Tibial nerve (tissue), 4 donors: ENCODE measurements at regions not wholly inside any gene's neighbourhood (a gene's known extent, or its start where the extent isn't known, plus 50 kb on each side); places are given as distances from the start of the nearest gene placed in this dataset.
"Not testable (repeated sequence)": the region's sequence is repeated elsewhere in the genome, so short reads cannot be mapped to it uniquely, and the experiment has no call there.

ENCODE experiments used
- DNase-seq, 2 donors: peaks; one replicate each; pipeline ENCODE4 v3.0.0-alpha.2; 2019; ENCODE audit warnings: low spot score in 2 of 2
- H3K27ac ChIP-seq, 4 donors: fragments of 200-600 bp; sonication (generic) in 3 of 4; one replicate each; pipeline ENCODE4 v1.5.1; 2017 to 2019; ENCODE audit warnings: mild to moderate bottlenecking in 1 of 4
- H3K27me3 ChIP-seq, 2 donors: fragments of 200-600 bp; sonication (generic) in 1 of 2; one replicate each; pipeline versions ENCODE4 v1.5.1 to v1.6.0; 2017 to 2019
- H3K36me3 ChIP-seq, 3 donors: fragments of 200-600 bp; sonication (generic); one replicate each; pipeline ENCODE4 v1.5.1; 2018 to 2019
- H3K4me1 ChIP-seq, 4 donors: fragments of 200-600 bp; sonication (generic) in 3 of 4; one replicate each; pipeline ENCODE4 v1.5.1; 2017 to 2019
- H3K4me3 ChIP-seq, 4 donors: fragments of 200-600 bp; sonication (generic) in 3 of 4; one replicate each; pipeline ENCODE4 v1.5.1; 2017 to 2019; ENCODE audit warnings: mild to moderate bottlenecking in 1 of 4, moderate library complexity in 1 of 4
- H3K9me3 ChIP-seq, 4 donors: fragments of 200-600 bp; sonication (generic) in 3 of 4; one replicate each; pipeline ENCODE4 v1.5.1; 2017 to 2019
- CTCF ChIP-seq, 5 experiments: fragments of 200-600 bp in 3 of 5; fragments of 450-650 bp in 2 of 5; sonication (generic) in 3 of 5; IDR thresholded peaks; one replicate each; pipeline ENCODE4 v1.5.1; 2016 to 2019; ENCODE audit warnings: antibody characterized with exemption in 5 of 5, mild to moderate bottlenecking in 3 of 5, moderate library complexity in 2 of 5
- EP300 ChIP-seq, 2 donors: sonication (generic); formaldehyde crosslinking; IDR thresholded peaks; one replicate each; pipeline ENCODE4 v1.6.1; 2017; ENCODE audit warnings: antibody characterized with exemption in 2 of 2, mild to moderate bottlenecking in 1 of 2
- POLR2A ChIP-seq, 2 donors: fragments of 450-650 bp; IDR thresholded peaks; one replicate each; pipeline ENCODE4 v1.6.1; 2017; ENCODE audit warnings: antibody characterized with exemption in 2 of 2, mild to moderate bottlenecking in 2 of 2, moderate library complexity in 2 of 2
- WGBS, 2 donors: methylation state at CpG; one replicate each; pipeline ENCODE4 v1.1.5; 2018; 5-methylcytosine and 5-hydroxymethylcytosine counted together

GRCh38 chr7:125278318-125278717 lies 348.7 kb upstream of the POT1 start:
- TF ChIP-seq CTCF (IDR thresholded peaks at IDR 0.05) = no peak
- TF ChIP-seq POLR2A (IDR thresholded peaks at IDR 0.05) = no peak
- no peak for TF ChIP-seq EP300 (IDR thresholded peaks at IDR 0.05)
- H3K36me3 ChIP-seq = no peaks in the 10 kb centered on the region
- H3K27ac ChIP-seq = no peak overlapping the region
- H3K4me1 ChIP-seq = no peaks in the 10 kb centered on the region
- 72 to 73% methylated on average over 1 of the region's 1 CpG for WGBS, 2 donors
- DNase-seq = no peak
- no peak overlapping the region for H3K4me3 ChIP-seq
- H3K9me3 ChIP-seq = peaks cover 0 to 7% (median 0%) of the 10 kb centered on the region in 4 donors
- H3K27me3 ChIP-seq = no peaks in the 10 kb centered on the region

GRCh38 chr7:125274742-125275141 lies 345.1 kb upstream of the POT1 start:
- H3K36me3 ChIP-seq, H3K4me1 ChIP-seq, H3K4me3 ChIP-seq, H3K27ac ChIP-seq, DNase-seq, H3K27me3 ChIP-seq, H3K9me3 ChIP-seq: not testable (repeated sequence)
- 83 to 86% methylated on average over 6 of the region's 6 CpGs for WGBS, 2 donors

- not testable (repeated sequence) for DNase-seq, H3K27me3 ChIP-seq
- 90 to 92% methylated on average over 13 of the region's 13 CpGs for WGBS, 2 donors
Measured at GRCh38 chr7:125264174-125264856, 334.7 kb upstream of the POT1 start.

GRCh38 chr7:125258876-125259417 lies 329.3 kb upstream of the POT1 start:
- H3K9me3 ChIP-seq, H3K27ac ChIP-seq, H3K4me1 ChIP-seq, H3K4me3 ChIP-seq, DNase-seq, H3K36me3 ChIP-seq, H3K27me3 ChIP-seq: not testable (repeated sequence)
- WGBS, 2 donors = 84 to 87% methylated on average over 10 of the region's 10 CpGs

More at GRCh38 chr7:125264174-125264856, 334.7 kb upstream of the POT1 start:
- H3K36me3 ChIP-seq, H3K4me1 ChIP-seq, H3K9me3 ChIP-seq, H3K4me3 ChIP-seq, H3K27ac ChIP-seq: not testable (repeated sequence)

- 58 to 71% methylated on average over 2 of the region's 2 CpGs for WGBS, 2 donors
- Histone ChIP-seq H3K4me1 (no peaks in the 10 kb centered on the region), H3K27me3 (no peaks in the 10 kb centered on the region), H3K36me3 (no peaks in the 10 kb centered on the region), H3K4me3 (no peak overlapping the region), H3K9me3 (no peaks in the 10 kb centered on the region), H3K27ac (no peak overlapping the region)
- TF ChIP-seq CTCF (IDR thresholded peaks at IDR 0.05) (no peak), POLR2A (IDR thresholded peaks at IDR 0.05) (no peak), EP300 (IDR thresholded peaks at IDR 0.05) (no peak)
- DNase-seq = no peak
Measured at GRCh38 chr7:125257617-125258016, 328.0 kb upstream of the POT1 start.

- H3K27me3 ChIP-seq = no peaks in the 10 kb centered on the region
- 55 to 61% methylated on average over 2 of the region's 2 CpGs for WGBS, 2 donors
- H3K36me3 ChIP-seq = no peaks in the 10 kb centered on the region
- H3K9me3 ChIP-seq = no peaks in the 10 kb centered on the region
- no peak overlapping the region for H3K4me3 ChIP-seq
- no peak overlapping the region for H3K27ac ChIP-seq
- no peak for TF ChIP-seq CTCF (IDR thresholded peaks at IDR 0.05)
- TF ChIP-seq POLR2A (IDR thresholded peaks at IDR 0.05) = no peak
- no peak for TF ChIP-seq EP300 (IDR thresholded peaks at IDR 0.05)
- DNase-seq = no peak
- no peaks in the 10 kb centered on the region for H3K4me1 ChIP-seq
Measured at GRCh38 chr7:125256446-125256845, 326.8 kb upstream of the POT1 start.

GRCh38 chr7:125255810-125256209 lies 326.2 kb upstream of the POT1 start:
- 54 to 65% methylated on average over 3 of the region's 3 CpGs for WGBS, 2 donors
- Histone ChIP-seq H3K27ac (no peak overlapping the region), H3K27me3 (no peaks in the 10 kb centered on the region)

More at GRCh38 chr7:125255810-125256209, 326.2 kb upstream of the POT1 start:
- no peak for TF ChIP-seq EP300 (IDR thresholded peaks at IDR 0.05)
- TF ChIP-seq CTCF (IDR thresholded peaks at IDR 0.05) = no peak
- no peak for TF ChIP-seq POLR2A (IDR thresholded peaks at IDR 0.05)
- H3K4me3 ChIP-seq = no peak overlapping the region
- H3K36me3 ChIP-seq = no peaks in the 10 kb centered on the region
- no peak for DNase-seq
- H3K4me1 ChIP-seq = no peaks in the 10 kb centered on the region
- H3K9me3 ChIP-seq = no peaks in the 10 kb centered on the region
